ENCODE measurements at regions not wholly inside any gene's neighbourhood (a gene's known extent, or its start where the extent isn't known, plus 50 kb on each side); places are given as distances from the start of the nearest gene placed in this dataset.

DNA sequence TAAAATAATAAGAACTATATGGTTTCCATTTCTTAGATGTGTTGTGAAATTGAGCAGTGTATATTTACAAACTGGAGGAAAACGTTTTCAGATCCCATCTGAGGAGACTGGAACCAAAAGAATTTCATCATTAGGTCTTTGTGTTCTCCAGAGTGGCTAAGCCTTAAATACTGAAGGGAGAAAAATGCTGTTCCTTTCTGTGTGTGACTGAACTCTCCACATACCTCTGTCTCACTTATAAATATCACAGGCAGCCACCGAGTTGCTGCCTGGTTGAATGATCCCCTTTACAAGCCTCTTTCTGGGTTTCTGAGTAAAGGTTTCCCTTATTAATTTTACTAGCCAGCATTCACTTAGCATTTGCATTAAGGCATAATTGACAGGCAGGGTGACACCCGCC, 913.9 kb upstream of the NR2F2 start (continued):
- no peak for TF ChIP-seq ZNF569 (CRISPR knock-in tag; IDR thresholded peaks at IDR 0.05; ENCODE audit: borderline replicate concordance)

GRCh38 chr15:95417761-95418160, 912.7 kb upstream of the NR2F2 start:
- Histone ChIP-seq H3K4me2 (ENCODE audit: low read depth, low read length) (no peak overlapping the region), H3K27ac (ENCODE audit: extremely low read length, insufficient read depth, low read length) (no peak overlapping the region), H2AFZ (ENCODE audit: low read length) (no peak overlapping the region), H4K20me1 (ENCODE audit: insufficient read depth, low read length) (no peaks in the 10 kb centered on the region), H3K79me2 (ENCODE audit: insufficient read depth, low read length) (no peaks in the 10 kb centered on the region), H3K9me3 (ENCODE audit: low read length) (peaks cover 97% of the 10 kb centered on the region), H3K9ac (ENCODE audit: insufficient read depth, low read depth, low read length) (no peak overlapping the region), H3K27me3 (ENCODE audit: control insufficient read depth in 1 of 2, insufficient read depth in 2 of 2, low read length in 2 of 2) (no peaks in the 10 kb centered on the region), H3K36me3 (replicated peaks in 1 of 2; ENCODE audit: control insufficient read depth in 1 of 2, insufficient read depth in 2 of 2, low read length in 2 of 2) (no peaks in the 10 kb centered on the region), H3K4me1 (ENCODE audit: insufficient read depth, low read length) (no peaks in the 10 kb centered on the region), H3K4me3 (replicated peaks in 1 of 3; ENCODE audit: insufficient read depth in 1 of 3, low read depth in 2 of 3, low read length in 3 of 3) (no peak overlapping the region)
- ChIA-PET CTCF (ENCODE audit: low intra/inter-chr PET ratio, low total read pairs) (no interaction called here), POLR2A (no interaction called here)
- ATAC-seq (no peak), FAIRE-seq (no peak), DNase-seq (ENCODE audit: low spot score) (no peak)
- in situ Hi-C loops (cut with HindIII; ENCODE audit: extremely low pct_ligation_motif_present, low pct_unique_long_range_greater_than_20kb): no loop called here
- no TSS peak for BruUV-seq (replicated peaks)
- intact Hi-C loops (cut with micrococcal nuclease; ENCODE audit: unreplicated experiment): no loop called here
- WGBS (ENCODE audit: low lambda C conversion rate): 59% methylated on average over 3 of the region's 3 CpGs
- TF ChIP-seq NFE2 (CRISPR knock-in tag; IDR thresholded peaks at IDR 0.05): no peak
- TF ChIP-seq AGO1 (IDR thresholded peaks at IDR 0.05; ENCODE audit: low read depth, low read length, poor library complexity, severe bottlenecking): no peak

GRCh38 chr15:95422255-95422654, 908.2 kb upstream of the NR2F2 start:
- FAIRE-seq: no peak
- Histone ChIP-seq H3K79me2 (ENCODE audit: insufficient read depth, low read length) (no peaks in the 10 kb centered on the region), H3K27ac (ENCODE audit: extremely low read length, insufficient read depth, low read length) (no peak overlapping the region), H3K4me3 (replicated peaks in 1 of 3; ENCODE audit: insufficient read depth in 1 of 3, low read depth in 2 of 3, low read length in 3 of 3) (no peak overlapping the region), H2AFZ (ENCODE audit: low read length) (no peak overlapping the region), H3K9ac (ENCODE audit: insufficient read depth, low read depth, low read length) (no peak overlapping the region), H3K9me3 (ENCODE audit: low read length) (peaks cover 85% of the 10 kb centered on the region), H3K4me2 (ENCODE audit: low read depth, low read length) (no peak overlapping the region), H3K4me1 (ENCODE audit: insufficient read depth, low read length) (no peaks in the 10 kb centered on the region), H3K36me3 (replicated peaks in 1 of 2; ENCODE audit: control insufficient read depth in 1 of 2, insufficient read depth in 2 of 2, low read length in 2 of 2) (no peaks in the 10 kb centered on the region), H4K20me1 (ENCODE audit: insufficient read depth, low read length) (no peaks in the 10 kb centered on the region), H3K27me3 (ENCODE audit: control insufficient read depth in 1 of 2, insufficient read depth in 2 of 2, low read length in 2 of 2) (no peaks in the 10 kb centered on the region)
- ATAC-seq: no peak
- no TSS peak for BruUV-seq (replicated peaks)
- ChIA-PET CTCF (ENCODE audit: low intra/inter-chr PET ratio, low total read pairs) (no interaction called here), POLR2A (no interaction called here)
- DNase-seq (ENCODE audit: low spot score): no peak
- 4% methylated on average over 3 of the region's 3 CpGs for WGBS (ENCODE audit: low lambda C conversion rate)
- intact Hi-C loops (cut with micrococcal nuclease; ENCODE audit: unreplicated experiment) (no loop called here), in situ Hi-C loops (cut with HindIII; ENCODE audit: extremely low pct_ligation_motif_present, low pct_unique_long_range_greater_than_20kb) (no loop called here)
- no peak for TF ChIP-seq ZNF724P (CRISPR knock-in tag; IDR thresholded peaks at IDR 0.05; ENCODE audit: borderline replicate concordance)
